ENCODE measurements at regions not wholly inside any gene's neighbourhood (a gene's known extent, or its start where the extent isn't known, plus 50 kb on each side); places are given as distances from the start of the nearest gene placed in this dataset.

DNA sequence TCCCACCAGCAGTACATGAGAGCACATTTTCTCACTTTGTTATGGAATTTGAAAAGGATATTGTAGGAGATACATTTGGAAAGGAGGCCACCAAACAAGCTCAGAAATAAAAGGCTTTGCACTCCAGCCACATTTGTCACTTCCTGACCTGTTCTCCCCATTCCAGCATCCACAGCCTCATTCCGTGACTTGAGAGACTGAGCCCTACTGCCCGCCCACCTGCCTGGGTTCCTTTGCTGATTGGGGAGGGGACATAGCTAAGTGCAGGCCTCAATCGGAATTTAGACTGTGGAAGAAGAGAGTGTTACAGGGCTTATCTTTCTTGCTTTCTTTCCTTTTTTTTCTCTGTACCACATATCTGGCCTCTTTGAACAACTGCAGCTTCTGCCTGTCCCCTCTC lies 735.4 kb upstream of the TMEM132C start:
- H3K4me3 ChIP-seq = no peak overlapping the region
- H3K9me3 ChIP-seq = no peaks in the 10 kb centered on the region; the same call in 1 of the 2 replicates
- no peak for DNase-seq (ENCODE audit: low spot score in 2 of 2)
- in situ Hi-C loops (cut with MboI; ENCODE audit: low sequenced_read_pairs) = no loop called here
- H3K36me3 ChIP-seq (replicated peaks) = no peaks in the 10 kb centered on the region
- H3K4me1 ChIP-seq = no peaks in the 10 kb centered on the region
- H3K27me3 ChIP-seq (ENCODE audit: low read depth) = no peaks in the 10 kb centered on the region

DNA sequence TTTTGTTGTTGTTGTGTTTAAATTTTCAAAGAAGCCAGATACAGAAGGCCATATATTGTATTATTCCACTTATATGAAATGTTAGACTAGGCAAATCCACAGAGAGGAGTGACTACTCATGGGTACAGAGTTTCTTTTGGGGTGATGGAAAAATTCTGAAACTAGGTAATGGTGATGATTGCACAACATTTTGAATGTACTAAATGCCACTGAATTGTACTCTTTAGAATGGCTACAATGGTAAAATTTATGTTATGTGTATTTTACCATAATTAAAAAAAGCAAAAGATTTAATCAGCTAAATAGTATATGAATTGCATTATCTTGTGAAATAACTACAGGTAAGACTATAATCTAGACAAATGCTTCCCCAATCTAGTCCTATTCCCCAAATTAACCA lies 733.6 kb upstream of the TMEM132C start:
- no peaks in the 10 kb centered on the region for H3K4me1 ChIP-seq
- no peak overlapping the region for H3K4me3 ChIP-seq
- no peaks in the 10 kb centered on the region for H3K36me3 ChIP-seq (replicated peaks)
- in situ Hi-C loops (cut with MboI; ENCODE audit: low sequenced_read_pairs) = no loop called here
- no peak for DNase-seq (ENCODE audit: low spot score in 2 of 2)
- no peaks in the 10 kb centered on the region for H3K27me3 ChIP-seq (ENCODE audit: low read depth)
- no peaks in the 10 kb centered on the region for H3K9me3 ChIP-seq

DNA sequence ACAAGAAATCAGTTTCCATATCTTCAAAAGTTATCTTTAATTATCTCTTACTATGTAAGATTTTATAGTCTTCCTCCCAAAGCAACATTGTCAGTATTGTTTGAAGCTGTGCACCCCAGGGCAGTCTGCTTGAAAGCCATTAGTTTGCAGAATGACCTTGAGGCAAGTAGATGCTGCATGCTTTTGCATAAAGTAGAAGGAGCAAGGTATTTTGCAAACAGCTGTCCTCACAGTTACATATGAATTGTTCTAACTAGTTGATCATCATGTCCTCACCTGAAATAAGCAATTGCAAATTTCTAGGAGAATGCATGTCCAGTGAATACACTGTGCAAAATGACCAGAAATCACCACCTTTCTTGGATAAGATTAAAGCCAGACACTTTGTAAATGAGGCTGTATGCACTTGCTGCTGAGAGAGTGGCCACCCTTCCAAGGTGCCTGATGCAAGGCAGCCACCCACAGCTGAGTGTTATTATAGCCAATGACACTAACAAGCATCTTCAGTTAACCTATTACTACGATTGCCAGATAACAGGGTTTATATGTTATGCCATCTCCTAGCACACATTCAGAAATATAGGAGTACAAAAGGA lies 730.0 kb upstream of the TMEM132C start:
- no peak overlapping the region for H3K4me3 ChIP-seq
- DNase-seq (ENCODE audit: low spot score in 2 of 2) = no peak
- no peaks in the 10 kb centered on the region for H3K9me3 ChIP-seq
- in situ Hi-C loops (cut with MboI; ENCODE audit: low sequenced_read_pairs) = no loop called here
- H3K36me3 ChIP-seq (replicated peaks) = no peaks in the 10 kb centered on the region
- no peaks in the 10 kb centered on the region for H3K27me3 ChIP-seq (ENCODE audit: low read depth)
- H3K4me1 ChIP-seq = no peaks in the 10 kb centered on the region

DNA sequence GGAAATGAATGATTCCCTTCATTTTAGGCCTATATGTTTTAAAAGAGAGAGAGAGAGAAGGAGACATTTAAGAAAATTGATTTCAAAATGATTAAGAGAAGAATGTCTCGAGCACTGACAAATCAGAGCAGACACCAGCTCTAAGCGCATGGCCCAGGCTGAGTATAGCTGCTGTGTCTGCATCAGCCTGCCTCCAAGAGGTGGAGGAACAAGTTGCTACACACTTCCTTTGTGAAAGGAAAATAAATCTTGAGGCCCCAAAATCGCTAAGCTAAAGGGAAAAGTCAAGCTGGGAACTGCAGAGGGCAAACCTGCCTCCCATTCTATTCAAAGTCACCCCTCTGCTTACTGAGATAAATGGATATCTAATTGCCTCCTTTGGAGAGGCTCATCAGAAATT lies 728.7 kb upstream of the TMEM132C start:
- Histone ChIP-seq H3K9me3 (no peaks in the 10 kb centered on the region), H3K36me3 (replicated peaks) (no peaks in the 10 kb centered on the region), H3K27me3 (ENCODE audit: low read depth) (no peaks in the 10 kb centered on the region), H3K4me3 (no peak overlapping the region), H3K4me1 (no peaks in the 10 kb centered on the region)
- in situ Hi-C loops (cut with MboI; ENCODE audit: low sequenced_read_pairs) = no loop called here
- DNase-seq (ENCODE audit: low spot score in 2 of 2) = no peak

DNA sequence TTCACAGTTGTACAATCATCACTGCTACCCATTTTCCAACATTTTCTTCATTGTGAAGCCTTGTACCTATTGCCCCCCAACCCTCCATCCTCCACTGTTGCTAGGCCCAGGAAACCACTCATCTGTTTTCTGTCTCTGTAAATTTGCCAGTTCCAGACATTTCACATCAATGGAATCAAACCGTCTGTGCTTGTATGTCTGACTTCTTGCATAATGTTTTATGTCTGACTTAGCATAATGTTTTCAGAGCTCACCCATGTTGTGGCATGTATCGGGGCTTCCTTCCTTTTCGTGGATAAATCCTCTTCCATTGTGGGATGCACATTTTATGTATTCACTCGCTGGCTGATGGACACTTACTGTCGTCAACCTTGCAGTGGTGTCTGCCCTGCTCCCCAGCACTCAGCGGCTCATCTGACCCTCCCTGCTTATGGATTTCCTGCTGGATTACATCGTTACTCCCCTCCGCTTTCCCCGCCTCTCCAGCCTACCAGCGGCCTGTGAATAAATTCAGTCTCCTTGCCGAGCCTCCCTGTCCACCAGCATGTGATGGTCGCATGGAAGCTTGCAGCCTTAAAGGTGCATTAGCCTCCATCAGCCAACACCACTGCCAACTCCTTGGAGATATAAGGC lies 727.6 kb upstream of the TMEM132C start:
- Histone ChIP-seq H3K36me3 (replicated peaks) (no peaks in the 10 kb centered on the region), H3K4me3 (no peak overlapping the region), H3K27me3 (ENCODE audit: low read depth) (no peaks in the 10 kb centered on the region), H3K9me3 (no peaks in the 10 kb centered on the region), H3K4me1 (no peaks in the 10 kb centered on the region)
- DNase-seq (ENCODE audit: low spot score in 2 of 2) = no peak
- in situ Hi-C loops (cut with MboI; ENCODE audit: low sequenced_read_pairs) = no loop called here

DNA sequence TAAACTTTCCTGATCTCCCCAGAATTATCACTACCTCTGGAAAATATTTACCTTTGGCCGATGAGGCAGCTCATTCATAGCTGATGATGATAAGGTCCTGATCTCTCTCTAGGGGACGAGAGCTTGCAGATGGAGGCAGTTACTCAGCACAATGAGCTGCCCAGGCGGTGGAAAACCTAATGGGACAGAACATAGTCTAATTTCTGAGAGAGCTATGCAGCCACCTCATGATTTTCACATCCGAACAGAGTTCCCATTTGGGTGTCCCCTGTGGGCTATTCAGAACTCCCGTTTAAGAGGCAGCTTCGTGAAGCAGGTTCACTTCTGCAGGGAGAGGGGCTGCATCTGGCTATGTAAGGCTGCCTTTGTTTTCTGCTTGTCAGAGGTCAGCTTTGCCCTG lies 724.6 kb upstream of the TMEM132C start:
- no peak for DNase-seq (ENCODE audit: low spot score in 2 of 2)
- in situ Hi-C loops (cut with MboI; ENCODE audit: low sequenced_read_pairs) = no loop called here
- no peaks in the 10 kb centered on the region for H3K9me3 ChIP-seq

DNA sequence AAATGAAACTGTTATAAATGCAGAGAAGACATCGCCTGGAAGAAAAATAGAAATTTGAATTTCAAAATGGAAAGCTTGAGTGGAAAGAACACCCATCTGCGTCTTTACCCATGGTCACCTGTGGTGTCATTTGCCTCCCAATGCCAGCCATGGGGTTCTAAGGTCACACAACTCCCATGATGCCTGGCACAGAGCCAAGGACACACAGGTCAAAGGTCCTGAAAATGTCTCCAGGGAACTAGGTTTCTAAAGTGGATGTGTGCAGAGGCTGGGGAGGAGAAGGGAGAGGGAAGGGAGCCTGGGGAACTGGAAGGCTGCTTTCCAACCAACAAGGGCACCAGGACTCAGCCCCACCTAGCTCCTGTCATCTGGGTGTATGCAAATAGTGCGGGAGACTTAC lies 724.0 kb upstream of the TMEM132C start:
- in situ Hi-C loops (cut with MboI; ENCODE audit: low sequenced_read_pairs) = no loop called here
- H3K4me1 ChIP-seq = no peaks in the 10 kb centered on the region
- no peak overlapping the region for H3K4me3 ChIP-seq
- H3K36me3 ChIP-seq (replicated peaks) = no peaks in the 10 kb centered on the region
- no peaks in the 10 kb centered on the region for H3K27me3 ChIP-seq (ENCODE audit: low read depth)
- H3K9me3 ChIP-seq = no peaks in the 10 kb centered on the region
- DNase-seq (ENCODE audit: low spot score in 2 of 2) = no peak

More for the DNA sequence above, 724.6 kb upstream of the TMEM132C start:
- H3K4me1 ChIP-seq = no peaks in the 10 kb centered on the region
- H3K36me3 ChIP-seq (replicated peaks) = no peaks in the 10 kb centered on the region
- no peaks in the 10 kb centered on the region for H3K27me3 ChIP-seq (ENCODE audit: low read depth)
- H3K4me3 ChIP-seq = no peak overlapping the region

DNA sequence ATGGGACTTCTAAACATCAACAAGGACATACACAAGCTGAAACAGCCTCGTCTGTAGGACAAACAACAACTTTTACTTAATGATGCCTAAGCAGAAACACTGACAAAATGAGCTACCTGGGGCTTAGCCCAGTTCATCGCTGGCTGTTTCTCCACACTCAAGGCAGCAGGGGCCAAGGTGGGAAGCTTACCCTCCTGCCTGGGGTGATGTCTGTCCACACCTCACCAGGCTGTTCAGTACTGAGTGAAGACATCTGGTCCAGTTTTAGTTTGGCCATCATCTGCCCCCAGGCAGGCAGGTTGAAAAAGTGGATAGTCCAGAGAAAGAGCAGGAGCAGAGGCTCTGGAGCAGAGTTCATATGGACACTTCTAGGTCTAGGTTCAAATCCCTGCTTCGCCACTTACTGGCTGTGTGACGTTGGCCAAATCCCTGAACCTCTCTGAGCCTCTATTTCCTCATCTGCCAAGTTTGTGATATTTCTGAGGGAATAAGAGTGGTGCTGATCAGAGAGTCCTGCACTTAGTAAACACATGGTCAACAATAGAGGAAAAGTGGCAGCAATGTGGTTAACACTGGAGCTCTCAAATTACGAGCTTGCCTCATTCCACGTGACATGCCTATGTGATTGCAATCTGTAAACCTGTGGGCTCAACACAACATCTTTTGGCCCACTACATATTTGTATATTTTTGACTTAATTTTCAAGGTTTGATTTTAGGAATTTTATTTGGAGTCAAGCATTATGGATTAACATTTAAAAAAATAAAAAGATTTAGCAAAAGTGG lies 720.1 kb upstream of the TMEM132C start:
- Histone ChIP-seq H3K27me3 (ENCODE audit: low read depth) (no peaks in the 10 kb centered on the region), H3K4me3 (no peak overlapping the region), H3K9me3 (no peaks in the 10 kb centered on the region), H3K36me3 (replicated peaks) (no peaks in the 10 kb centered on the region), H3K4me1 (no peaks in the 10 kb centered on the region)
- in situ Hi-C loops (cut with MboI; ENCODE audit: low sequenced_read_pairs) = no loop called here
- no peak for DNase-seq (ENCODE audit: low spot score in 2 of 2)

DNA sequence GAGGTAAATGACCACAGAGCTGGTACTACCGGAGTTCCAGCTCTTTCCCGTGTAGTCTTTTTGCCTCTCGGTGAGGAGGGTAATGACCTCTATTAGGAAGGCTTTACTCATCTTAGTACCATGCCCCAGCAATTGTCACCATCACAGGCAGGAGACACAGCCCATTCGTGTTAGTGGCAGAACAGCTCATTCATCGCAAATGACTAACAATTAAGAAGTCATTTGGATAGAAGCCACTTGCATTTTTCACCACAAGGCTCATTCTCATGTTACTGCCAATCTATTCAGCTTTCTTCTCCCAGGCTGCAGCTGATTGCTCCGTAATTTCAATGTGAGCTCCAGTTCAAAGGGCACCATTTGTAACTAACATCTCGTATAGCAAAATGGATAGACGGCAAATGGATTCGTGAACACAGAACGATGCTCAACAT lies 718.8 kb upstream of the TMEM132C start:
- no peak for DNase-seq (ENCODE audit: low spot score in 2 of 2)
- no peaks in the 10 kb centered on the region for H3K9me3 ChIP-seq
- in situ Hi-C loops (cut with MboI; ENCODE audit: low sequenced_read_pairs) = no loop called here
- H3K36me3 ChIP-seq (replicated peaks) = no peaks in the 10 kb centered on the region
- no peaks in the 10 kb centered on the region for H3K27me3 ChIP-seq (ENCODE audit: low read depth)
- H3K4me3 ChIP-seq = no peak overlapping the region
- H3K4me1 ChIP-seq = no peaks in the 10 kb centered on the region

DNA sequence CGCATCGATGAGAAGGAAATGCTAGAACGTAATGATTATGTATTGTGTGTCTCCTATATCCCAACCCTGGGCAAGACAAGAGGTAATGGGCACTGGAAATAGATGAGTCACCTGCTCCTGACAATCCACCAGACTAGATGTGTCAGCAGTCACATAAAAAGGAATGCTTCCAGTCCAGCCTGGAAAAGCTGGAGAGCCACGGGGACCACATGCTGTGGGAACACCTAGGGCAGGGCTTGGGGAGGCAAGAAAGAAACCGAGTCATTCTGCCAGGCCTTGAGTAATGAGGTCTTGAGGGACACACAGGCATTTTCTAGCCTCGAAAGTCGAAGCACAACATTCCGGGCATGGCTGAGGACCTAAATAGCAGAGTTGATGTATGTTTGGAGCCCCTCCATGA lies 716.7 kb upstream of the TMEM132C start:
- Histone ChIP-seq H3K4me3 (no peak overlapping the region), H3K9me3 (no peaks in the 10 kb centered on the region), H3K27me3 (ENCODE audit: low read depth) (no peaks in the 10 kb centered on the region), H3K36me3 (replicated peaks) (no peaks in the 10 kb centered on the region), H3K4me1 (no peaks in the 10 kb centered on the region)
- in situ Hi-C loops (cut with MboI; ENCODE audit: low sequenced_read_pairs) = no loop called here
- no peak for DNase-seq (ENCODE audit: low spot score in 2 of 2)

DNA sequence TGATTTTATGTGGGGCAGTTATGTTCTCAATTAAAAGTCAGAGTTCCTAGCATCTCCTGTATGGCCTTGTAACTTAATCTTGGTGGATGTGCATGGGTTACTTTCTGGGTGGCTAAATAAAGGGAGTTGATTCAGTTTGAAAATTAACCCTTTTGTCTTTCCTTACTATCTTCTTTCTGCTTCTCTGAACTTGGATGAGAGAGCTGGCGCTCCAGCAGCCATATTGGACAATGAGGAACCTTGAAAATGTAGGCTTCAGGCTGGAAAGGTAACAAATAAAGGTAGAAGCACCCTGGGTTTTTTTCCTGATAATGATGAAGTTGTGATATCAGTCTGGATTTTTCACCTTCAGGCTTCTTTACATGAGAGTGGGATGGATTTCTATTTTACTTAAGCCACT lies 714.1 kb upstream of the TMEM132C start:
- Histone ChIP-seq H3K36me3 (replicated peaks) (no peaks in the 10 kb centered on the region), H3K9me3 (no peaks in the 10 kb centered on the region), H3K4me1 (no peaks in the 10 kb centered on the region), H3K27me3 (ENCODE audit: low read depth) (no peaks in the 10 kb centered on the region), H3K4me3 (no peak overlapping the region)
- DNase-seq (ENCODE audit: low spot score in 2 of 2) = no peak
- in situ Hi-C loops (cut with MboI; ENCODE audit: low sequenced_read_pairs) = no loop called here

DNA sequence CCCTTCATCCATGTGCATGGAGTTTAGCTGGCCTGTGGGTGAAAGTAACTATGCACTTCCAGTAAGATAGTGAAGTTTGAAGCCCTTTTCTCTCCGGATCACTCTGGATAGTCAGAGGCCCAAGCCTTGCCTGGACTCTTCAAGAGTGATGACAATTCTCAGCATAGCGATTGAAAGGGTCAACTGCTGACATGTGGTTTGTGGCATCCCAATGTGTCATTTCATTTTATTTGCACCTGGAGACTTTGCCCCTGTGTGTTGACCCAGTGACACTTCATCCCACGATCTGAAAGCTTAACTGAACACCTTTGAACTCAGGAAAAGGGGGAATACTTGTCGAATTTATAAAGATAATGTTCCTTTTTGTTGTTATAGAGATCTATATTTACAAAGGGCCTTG lies 711.9 kb upstream of the TMEM132C start:
- DNase-seq (ENCODE audit: low spot score in 2 of 2) = no peak

DNA sequence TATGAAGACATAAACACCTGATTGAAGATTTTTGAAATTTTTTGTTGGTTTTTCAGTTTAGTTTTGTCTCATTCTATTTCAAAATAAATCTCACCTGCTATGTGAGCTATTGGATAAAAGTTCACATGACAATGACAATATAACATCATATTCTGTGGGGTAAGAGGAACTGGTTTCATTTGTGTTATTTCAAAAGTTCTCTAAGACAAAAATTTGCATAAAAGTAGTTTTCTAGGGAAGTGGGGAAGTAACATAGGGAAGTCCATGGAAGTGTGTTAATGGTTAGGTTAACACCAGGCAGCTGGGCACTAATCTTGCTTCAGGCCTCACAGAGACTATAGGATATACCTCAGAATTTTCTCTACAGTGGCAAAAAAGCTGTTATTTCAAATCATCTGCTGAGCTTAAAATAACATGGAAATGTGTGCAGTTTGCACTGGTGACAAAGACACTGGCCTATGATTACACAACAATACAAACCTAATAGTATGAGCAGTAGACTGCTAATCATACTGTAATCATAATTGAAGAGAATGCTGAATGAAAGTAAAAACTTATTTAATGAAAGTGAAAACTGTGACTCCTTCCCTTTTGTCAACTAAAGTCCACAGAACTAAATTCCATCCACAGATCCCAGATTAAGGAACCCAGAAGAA lies 710.6 kb upstream of the TMEM132C start:
- H3K4me1 ChIP-seq = no peaks in the 10 kb centered on the region
- H3K27me3 ChIP-seq (ENCODE audit: low read depth) = no peaks in the 10 kb centered on the region
- H3K4me3 ChIP-seq = no peak overlapping the region
- no peak for DNase-seq (ENCODE audit: low spot score in 2 of 2)
- in situ Hi-C loops (cut with MboI; ENCODE audit: low sequenced_read_pairs) = no loop called here
- no peaks in the 10 kb centered on the region for H3K9me3 ChIP-seq
- H3K36me3 ChIP-seq (replicated peaks) = no peaks in the 10 kb centered on the region

More for the DNA sequence above, 711.9 kb upstream of the TMEM132C start:
- H3K27me3 ChIP-seq (ENCODE audit: low read depth) = no peaks in the 10 kb centered on the region
- no peaks in the 10 kb centered on the region for H3K4me1 ChIP-seq
- H3K36me3 ChIP-seq (replicated peaks) = no peaks in the 10 kb centered on the region
- no peaks in the 10 kb centered on the region for H3K9me3 ChIP-seq
- H3K4me3 ChIP-seq = no peak overlapping the region
- in situ Hi-C loops (cut with MboI; ENCODE audit: low sequenced_read_pairs) = no loop called here

DNA sequence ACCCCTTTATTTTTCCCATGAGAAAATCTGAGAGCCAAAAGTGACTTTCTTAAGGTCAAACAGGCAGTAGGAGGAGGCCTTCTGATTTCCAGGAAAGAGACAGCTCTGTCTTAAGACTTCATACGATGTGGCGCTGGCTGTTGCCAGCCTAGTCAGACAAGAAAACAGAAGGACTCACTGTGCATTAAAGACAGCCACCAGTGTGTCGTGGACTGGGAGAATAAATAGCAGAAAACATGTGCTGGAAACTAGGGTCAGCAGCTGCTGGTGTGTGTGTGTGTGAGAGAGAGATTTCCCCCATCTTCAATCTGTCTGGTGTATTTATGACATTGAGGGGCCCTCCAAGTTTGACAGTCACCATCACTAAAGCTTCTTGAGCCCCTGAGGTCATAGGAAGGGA lies 708.6 kb upstream of the TMEM132C start:
- no peaks in the 10 kb centered on the region for H3K36me3 ChIP-seq (replicated peaks)
- no peak for DNase-seq (ENCODE audit: low spot score in 2 of 2)
- in situ Hi-C loops (cut with MboI; ENCODE audit: low sequenced_read_pairs) = no loop called here
- H3K27me3 ChIP-seq (ENCODE audit: low read depth) = no peaks in the 10 kb centered on the region
- no peak overlapping the region for H3K4me3 ChIP-seq
- no peaks in the 10 kb centered on the region for H3K9me3 ChIP-seq
- no peaks in the 10 kb centered on the region for H3K4me1 ChIP-seq

All from HAP-1 (cell line).